K562 (cell line): ENCODE measurements at regions not wholly inside any gene's neighbourhood (a gene's known extent, or its start where the extent isn't known, plus 50 kb on each side); places are given as distances from the start of the nearest gene placed in this dataset.

ENCODE experiments used
- ATAC-seq: fragments of 200-7000 bp; cut with Tn5 transposase; 3 replicates; pipeline ENCODE4 v1.9.1; 2020; ENCODE audit warnings: moderate library complexity
- BruUV-seq: library from RNA; stranded (reverse); fragments of 400-500 nt; replicated peaks from 2 replicates; lab custom pipeline; 2021; lab: Mats Ljungman, UMichigan
- CTCF ChIA-PET: fragments of 300-600 bp; formaldehyde crosslinking; extraction: SDS; loops from one replicate; lab custom pipeline; 2021; ENCODE audit warnings: low intra/inter-chr PET ratio; lab: Yijun Ruan, JAX
- POLR2A ChIA-PET: fragments of 300-600, 350-650 bp; sonication (Branson Sonifier 250); formaldehyde crosslinking; extraction: SDS; loops from one replicate; lab custom pipeline; 2021; ENCODE audit warnings: antibody characterized with exemption, inconsistent platforms; lab: Yijun Ruan, JAX
- DNase-seq, 4 experiments: peaks; one replicate each; pipeline versions ENCODE4 v3.0.0 to v3.0.0-alpha.2; 2011 to 2018; ENCODE audit warnings: low spot score in 3 of 4, mixed read lengths in 3 of 4; ENCODE audit errors: extremely low read depth in 1 of 4
- FAIRE-seq: peaks from 2 replicates; lab custom pipeline; 2011; peaks lifted over from hg19 to GRCh38; lab: Jason Lieb, UNC
- H2AFZ ChIP-seq: 2 replicates; pipeline ENCODE4 v1.6.0; 2011; ENCODE audit warnings: low read depth, low read length, control low read depth, inconsistent platforms
- H3K27ac ChIP-seq: fragments of 200-600 bp; 3 replicates; pipeline ENCODE4 v1.8.0; 2011; ENCODE audit warnings: low read depth, mild to moderate bottlenecking, control low read depth, inconsistent platforms, low read length, moderate library complexity, mixed read lengths; ENCODE audit errors: extremely low read depth
- H3K27me3 ChIP-seq, 2 experiments: fragments of 300-600 bp in 1 of 2; 2 replicates in 1 of 2; 3 replicates in 1 of 2; pipeline versions ENCODE4 v1.6.0 to v1.8.0; 2011; ENCODE audit warnings: inconsistent platforms in 2 of 2, low read length in 2 of 2, mild to moderate bottlenecking in 1 of 2, mixed read lengths in 1 of 2, moderate library complexity in 1 of 2; ENCODE audit not compliant: control insufficient read depth in 2 of 2, insufficient read depth in 2 of 2
- H3K36me3 ChIP-seq: fragments of 300-600 bp; 3 replicates; pipeline ENCODE4 v1.8.0; 2011; ENCODE audit warnings: mild to moderate bottlenecking, low read length, inconsistent platforms; ENCODE audit not compliant: control insufficient read depth, insufficient read depth
- H3K4me1 ChIP-seq, 2 experiments: fragments of 200-600 bp in 1 of 2; replicated peaks in 1 of 2; 2 replicates in 1 of 2; 3 replicates in 1 of 2; pipeline versions ENCODE4 v1.5.1 to v1.8.0; 2011; ENCODE audit warnings: inconsistent platforms in 2 of 2, low read length in 2 of 2, mild to moderate bottlenecking in 1 of 2, mixed read lengths in 1 of 2, moderate library complexity in 1 of 2; ENCODE audit not compliant: control insufficient read depth in 2 of 2, insufficient read depth in 2 of 2
- H3K4me2 ChIP-seq: 2 replicates; pipeline ENCODE4 v1.6.1; 2011; ENCODE audit warnings: low read length, control low read depth, inconsistent platforms, mixed read lengths; ENCODE audit not compliant: insufficient read depth
- H3K4me3 ChIP-seq: fragments of 200-600 bp; sonication (generic), shearing (Covaris generic); 2 replicates; pipeline ENCODE4 v1.5.1; 2016; ENCODE audit warnings: control low read depth, inconsistent platforms
- H3K79me2 ChIP-seq: fragments of 200-600 bp; 3 replicates; pipeline ENCODE4 v1.8.0; 2011; ENCODE audit warnings: low read length, inconsistent platforms; ENCODE audit not compliant: control insufficient read depth, insufficient read depth
- H3K9ac ChIP-seq, 2 experiments: 2 replicates each; pipeline versions ENCODE4 v1.6.0 to v1.6.1; 2011; ENCODE audit warnings: low read depth in 2 of 2, low read length in 2 of 2, control low read depth in 1 of 2, inconsistent platforms in 1 of 2, mild to moderate bottlenecking in 1 of 2, mixed read lengths in 1 of 2; ENCODE audit not compliant: insufficient read depth in 1 of 2
- H3K9me1 ChIP-seq: one replicate; pipeline ENCODE4 v1.6.0; 2011; ENCODE audit warnings: inconsistent platforms, mild to moderate bottlenecking, low read length, moderate library complexity; ENCODE audit not compliant: control insufficient read depth, insufficient read depth
- H3K9me3 ChIP-seq: replicated peaks from 2 replicates; pipeline ENCODE4 v1.5.1; 2011; ENCODE audit warnings: low read depth, low read length, inconsistent platforms; ENCODE audit not compliant: control insufficient read depth, insufficient read depth
- H4K20me1 ChIP-seq: replicated peaks from 2 replicates; pipeline ENCODE4 v1.6.1; 2011; ENCODE audit warnings: low read length, inconsistent platforms, mixed read lengths; ENCODE audit not compliant: control insufficient read depth, insufficient read depth
- ASH1L ChIP-seq: fragments of 450-650 bp; IDR thresholded peaks from 2 replicates; pipeline ENCODE4 v1.6.1; 2018; ENCODE audit warnings: borderline replicate concordance, mild to moderate bottlenecking, low read depth; ENCODE audit not compliant: partially characterized antibody
- GATA2 ChIP-seq: sonication (generic); formaldehyde crosslinking; IDR thresholded peaks from 2 replicates; pipeline ENCODE4 v1.4.0; 2020; ENCODE audit warnings: mild to moderate bottlenecking, missing genetic modification reagents
- HDAC1 ChIP-seq, 2 experiments: fragments of 450-650 bp; IDR thresholded peaks; 2 replicates each; pipeline ENCODE4 v1.6.1; 2016 to 2017; ENCODE audit warnings: inconsistent platforms in 1 of 2, mild to moderate bottlenecking in 1 of 2, moderate library complexity in 1 of 2
- MTA3 ChIP-seq: fragments of 450-650 bp; formaldehyde crosslinking; IDR thresholded peaks from 2 replicates; pipeline ENCODE4 v1.6.1; 2017; ENCODE audit warnings: mild to moderate bottlenecking, borderline replicate concordance
- PML ChIP-seq: IDR thresholded peaks from 2 replicates; pipeline ENCODE4 v1.6.1; 2012; ENCODE audit warnings: low read length, inconsistent platforms
- ZBTB7A ChIP-seq: IDR thresholded peaks from 2 replicates; pipeline ENCODE4 v1.6.1; 2011; ENCODE audit warnings: low read depth, mild to moderate bottlenecking, low read length, moderate library complexity, borderline replicate concordance; ENCODE audit not compliant: control insufficient read depth
- ZNF583 ChIP-seq: fragments of 250-450 bp; sonication (Bioruptor Pico); IDR thresholded peaks from 2 replicates; pipeline ENCODE4 v1.4.0; 2020
- in situ Hi-C: fragments of 300-500 bp; cut with MboI; formaldehyde crosslinking; loops from 4 replicates; pipeline ENCODE4 v1.15.0; 2018; ENCODE audit warnings: inconsistent platforms, mixed read lengths
- intact Hi-C: fragments of 100-400 bp; cut with micrococcal nuclease; formaldehyde crosslinking; loops from 2 replicates; pipeline ENCODE4 v1.14.2; 2022
- TF ChIP-seq, protein P1 (sequence below): fragments of 200-800 bp; sonication (Bioruptor generic); IDR thresholded peaks from 2 replicates; pipeline ENCODE4 v1.6.1; 2017; ENCODE audit warnings: missing genetic modification characterization, missing compliant biosample characterization
- TF ChIP-seq, protein P2 (sequence below): fragments of 250-450 bp; sonication (Bioruptor Pico); IDR thresholded peaks from 2 replicates; pipeline ENCODE4 v1.4.0; 2020; ENCODE audit warnings: mild to moderate bottlenecking, moderate library complexity

DNA sequence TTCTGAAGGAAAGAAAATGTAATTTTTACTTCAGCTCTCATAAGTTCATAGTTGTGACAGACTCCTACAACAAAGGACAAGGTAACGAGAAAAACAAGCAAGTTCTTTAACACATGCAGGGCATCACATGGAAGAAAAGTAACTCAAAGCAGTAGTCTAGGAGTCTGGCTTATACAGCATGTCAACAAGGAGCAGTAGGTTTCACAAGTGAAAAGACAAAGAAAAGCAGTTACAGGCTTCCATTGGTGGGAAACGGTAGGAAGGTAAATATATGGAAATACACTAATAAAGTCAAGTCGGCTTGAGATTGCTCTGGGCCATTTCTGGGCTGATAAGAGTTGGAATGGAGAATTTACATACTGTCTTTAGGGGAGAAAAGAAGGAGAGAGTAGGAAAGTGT is 228.4 kb upstream of the ZFP42 start (continued):
- TF ChIP-seq, protein P1, sequence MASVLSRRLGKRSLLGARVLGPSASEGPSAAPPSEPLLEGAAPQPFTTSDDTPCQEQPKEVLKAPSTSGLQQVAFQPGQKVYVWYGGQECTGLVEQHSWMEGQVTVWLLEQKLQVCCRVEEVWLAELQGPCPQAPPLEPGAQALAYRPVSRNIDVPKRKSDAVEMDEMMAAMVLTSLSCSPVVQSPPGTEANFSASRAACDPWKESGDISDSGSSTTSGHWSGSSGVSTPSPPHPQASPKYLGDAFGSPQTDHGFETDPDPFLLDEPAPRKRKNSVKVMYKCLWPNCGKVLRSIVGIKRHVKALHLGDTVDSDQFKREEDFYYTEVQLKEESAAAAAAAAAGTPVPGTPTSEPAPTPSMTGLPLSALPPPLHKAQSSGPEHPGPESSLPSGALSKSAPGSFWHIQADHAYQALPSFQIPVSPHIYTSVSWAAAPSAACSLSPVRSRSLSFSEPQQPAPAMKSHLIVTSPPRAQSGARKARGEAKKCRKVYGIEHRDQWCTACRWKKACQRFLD: no peak
- no peak for TF ChIP-seq MTA3
- TF ChIP-seq, all 486 proteins: peak for 0

- Histone ChIP-seq H3K9me3 (no peaks in the 10 kb centered on the region), H3K27me3 (no peaks in the 10 kb centered on the region), H3K9me1 (no peaks in the 10 kb centered on the region), H3K36me3 (no peaks in the 10 kb centered on the region), H3K27ac (no peak overlapping the region), H2AFZ (no peak overlapping the region), H3K79me2 (no peaks in the 10 kb centered on the region), H3K9ac (no peak overlapping the region), H3K4me1 (no peaks in the 10 kb centered on the region), H4K20me1 (no peaks in the 10 kb centered on the region), H3K4me3 (no peak overlapping the region), H3K4me2 (no peak overlapping the region)
- ATAC-seq: no peak
- intact Hi-C loops: no loop called here
- CTCF ChIA-PET: no interaction called here
- BruUV-seq: no TSS peak
- POLR2A ChIA-PET: no interaction called here
- no peak for FAIRE-seq
- in situ Hi-C loops: no loop called here
- TF ChIP-seq PML: no peak
- no peak for TF ChIP-seq ZBTB7A
- no peak for TF ChIP-seq GATA2 (CRISPR knock-in tag)
- no peak for TF ChIP-seq ASH1L
- no peak for TF ChIP-seq HDAC1 (IDR thresholded peaks at IDR 0.05)
- TF ChIP-seq, protein P2, sequence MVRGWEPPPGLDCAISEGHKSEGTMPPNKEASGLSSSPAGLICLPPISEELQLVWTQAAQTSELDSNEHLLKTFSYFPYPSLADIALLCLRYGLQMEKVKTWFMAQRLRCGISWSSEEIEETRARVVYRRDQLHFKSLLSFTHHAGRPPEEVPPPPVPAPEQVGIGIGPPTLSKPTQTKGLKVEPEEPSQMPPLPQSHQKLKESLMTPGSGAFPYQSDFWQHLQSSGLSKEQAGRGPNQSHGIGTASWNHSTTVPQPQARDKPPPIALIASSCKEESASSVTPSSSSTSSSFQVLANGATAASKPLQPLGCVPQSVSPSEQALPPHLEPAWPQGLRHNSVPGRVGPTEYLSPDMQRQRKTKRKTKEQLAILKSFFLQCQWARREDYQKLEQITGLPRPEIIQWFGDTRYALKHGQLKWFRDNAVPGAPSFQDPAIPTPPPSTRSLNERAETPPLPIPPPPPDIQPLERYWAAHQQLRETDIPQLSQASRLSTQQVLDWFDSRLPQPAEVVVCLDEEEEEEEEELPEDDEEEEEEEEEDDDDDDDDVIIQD (CRISPR knock-in tag): no peak
- TF ChIP-seq ZNF583 (CRISPR knock-in tag): no peak
- no peak for DNase-seq
Observed at GRCh38 chr4:187767687-187768086, 227.9 kb upstream of the ZFP42 start.
